ENCODE measurements at regions not wholly inside any gene's neighbourhood (a gene's known extent, or its start where the extent isn't known, plus 50 kb on each side); places are given as distances from the start of the nearest gene placed in this dataset.

DNA sequence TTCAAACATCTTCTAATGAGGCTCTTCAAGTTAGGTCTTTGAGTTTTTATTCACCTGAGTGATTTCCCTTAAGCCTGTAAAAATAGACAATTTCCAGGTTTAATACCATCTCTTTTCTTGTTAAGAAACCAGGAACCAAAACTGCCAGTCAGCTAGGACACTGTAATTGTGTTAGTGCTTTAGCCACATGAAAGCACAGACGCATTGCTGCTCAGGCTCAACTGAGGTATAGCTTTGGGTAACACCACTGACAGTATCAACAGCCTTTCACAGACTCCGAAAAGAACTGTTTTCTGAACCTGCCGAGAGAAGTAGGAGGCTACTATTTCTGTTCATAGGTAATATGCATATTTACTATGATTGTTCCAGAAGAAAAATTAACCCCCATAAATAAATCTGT, 768.7 kb downstream of the ETS1 start:
- no peak overlapping the region for H3K4me3 ChIP-seq
- H3K9me3 ChIP-seq: no peaks in the 10 kb centered on the region
- peaks cover 6% of the 10 kb centered on the region for H3K27me3 ChIP-seq
- DNase-seq: no peak
- no peak overlapping the region for H3K27ac ChIP-seq
- intact Hi-C loops (cut with DNase I): no loop called here
- H3K36me3 ChIP-seq: no peaks in the 10 kb centered on the region
- H3K4me1 ChIP-seq: no peaks in the 10 kb centered on the region
- ATAC-seq: no peak
- TF ChIP-seq, protein P1, sequence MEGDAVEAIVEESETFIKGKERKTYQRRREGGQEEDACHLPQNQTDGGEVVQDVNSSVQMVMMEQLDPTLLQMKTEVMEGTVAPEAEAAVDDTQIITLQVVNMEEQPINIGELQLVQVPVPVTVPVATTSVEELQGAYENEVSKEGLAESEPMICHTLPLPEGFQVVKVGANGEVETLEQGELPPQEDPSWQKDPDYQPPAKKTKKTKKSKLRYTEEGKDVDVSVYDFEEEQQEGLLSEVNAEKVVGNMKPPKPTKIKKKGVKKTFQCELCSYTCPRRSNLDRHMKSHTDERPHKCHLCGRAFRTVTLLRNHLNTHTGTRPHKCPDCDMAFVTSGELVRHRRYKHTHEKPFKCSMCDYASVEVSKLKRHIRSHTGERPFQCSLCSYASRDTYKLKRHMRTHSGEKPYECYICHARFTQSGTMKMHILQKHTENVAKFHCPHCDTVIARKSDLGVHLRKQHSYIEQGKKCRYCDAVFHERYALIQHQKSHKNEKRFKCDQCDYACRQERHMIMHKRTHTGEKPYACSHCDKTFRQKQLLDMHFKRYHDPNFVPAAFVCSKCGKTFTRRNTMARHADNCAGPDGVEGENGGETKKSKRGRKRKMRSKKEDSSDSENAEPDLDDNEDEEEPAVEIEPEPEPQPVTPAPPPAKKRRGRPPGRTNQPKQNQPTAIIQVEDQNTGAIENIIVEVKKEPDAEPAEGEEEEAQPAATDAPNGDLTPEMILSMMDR (IDR thresholded peaks at IDR 0.05): no peak

DNA sequence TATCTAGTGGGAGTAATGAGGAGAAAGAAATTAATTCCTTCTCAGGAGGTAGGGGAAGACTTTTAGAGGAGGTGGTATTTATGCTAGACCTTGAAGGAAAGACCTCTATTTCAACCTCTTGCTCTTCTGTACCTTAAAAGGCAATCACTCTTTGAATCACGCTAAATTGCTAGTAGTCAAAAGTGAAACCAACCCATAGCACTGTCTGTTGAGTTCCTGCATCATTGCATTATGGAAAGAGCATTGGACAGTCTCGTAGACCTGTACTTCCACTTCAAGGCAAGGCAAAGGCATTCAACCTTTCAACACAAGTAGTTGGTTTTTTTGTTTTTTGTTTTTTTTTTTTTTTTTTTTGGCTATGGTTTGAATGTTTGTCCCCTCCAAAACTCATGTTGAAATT, 770.4 kb downstream of the ETS1 start:
- Histone ChIP-seq H3K9me3 (no peaks in the 10 kb centered on the region), H3K27me3 (no peaks in the 10 kb centered on the region), H3K36me3 (no peaks in the 10 kb centered on the region), H3K4me3 (no peak overlapping the region), H3K4me1 (no peaks in the 10 kb centered on the region), H3K27ac (no peak overlapping the region)
- ATAC-seq (no peak), DNase-seq (no peak)
- intact Hi-C loops (cut with DNase I): no loop called here
- TF ChIP-seq, protein P1 (IDR thresholded peaks at IDR 0.05): no peak

DNA sequence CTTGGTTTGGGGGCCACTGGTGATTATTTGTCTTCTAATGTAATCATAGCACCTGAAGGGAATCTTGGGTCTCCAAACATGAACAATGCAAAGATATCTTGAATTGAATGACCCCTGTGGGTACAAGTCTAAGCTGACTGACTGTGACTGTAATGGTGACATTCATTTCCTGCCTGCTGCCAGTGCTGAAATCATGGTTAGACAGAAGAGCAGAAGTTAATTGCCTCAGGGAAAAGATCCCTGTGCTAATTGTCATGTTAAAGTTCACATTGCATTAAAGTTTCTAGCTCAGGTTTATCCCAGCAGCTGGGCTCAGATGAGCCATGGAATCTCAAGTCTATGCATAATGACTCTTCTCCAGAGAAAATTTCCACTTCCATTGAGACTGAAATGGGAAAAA, 772.0 kb downstream of the ETS1 start:
- H3K4me1 ChIP-seq: no peaks in the 10 kb centered on the region
- H3K36me3 ChIP-seq: no peaks in the 10 kb centered on the region
- DNase-seq (no peak), ATAC-seq (no peak)
- H3K27me3 ChIP-seq: no peaks in the 10 kb centered on the region
- no peaks in the 10 kb centered on the region for H3K9me3 ChIP-seq
- intact Hi-C loops (cut with DNase I): no loop called here
- no peak overlapping the region for H3K4me3 ChIP-seq
- TF ChIP-seq, protein P1 (IDR thresholded peaks at IDR 0.05): no peak
- no peak overlapping the region for H3K27ac ChIP-seq

DNA sequence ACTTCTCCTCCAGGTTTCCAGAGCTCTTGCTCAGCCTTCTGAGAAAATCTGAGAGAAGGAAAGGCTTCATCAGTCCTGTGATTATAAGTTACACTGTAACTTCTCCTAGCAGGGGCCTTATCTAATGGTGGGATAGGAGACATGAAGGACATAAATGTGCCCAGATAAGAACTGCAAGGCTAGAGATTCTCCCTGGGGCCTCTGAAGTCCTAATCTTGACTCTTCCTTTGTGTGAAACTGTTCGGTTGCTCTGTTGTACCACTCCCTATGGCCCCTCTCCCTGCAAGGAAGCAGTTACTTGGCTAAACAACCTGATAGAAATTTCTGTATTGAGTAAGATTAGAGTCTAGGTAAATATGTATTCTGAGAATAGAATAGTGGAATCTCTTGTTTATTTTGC, 780.9 kb downstream of the ETS1 start:
- Histone ChIP-seq H3K9me3 (no peaks in the 10 kb centered on the region), H3K4me1 (no peaks in the 10 kb centered on the region), H3K27me3 (no peaks in the 10 kb centered on the region), H3K27ac (no peak overlapping the region), H3K36me3 (no peaks in the 10 kb centered on the region), H3K4me3 (no peak overlapping the region)
- ATAC-seq (no peak), DNase-seq (no peak)
- TF ChIP-seq, protein P1 (IDR thresholded peaks at IDR 0.05): no peak
- intact Hi-C loops (cut with DNase I): no loop called here

DNA sequence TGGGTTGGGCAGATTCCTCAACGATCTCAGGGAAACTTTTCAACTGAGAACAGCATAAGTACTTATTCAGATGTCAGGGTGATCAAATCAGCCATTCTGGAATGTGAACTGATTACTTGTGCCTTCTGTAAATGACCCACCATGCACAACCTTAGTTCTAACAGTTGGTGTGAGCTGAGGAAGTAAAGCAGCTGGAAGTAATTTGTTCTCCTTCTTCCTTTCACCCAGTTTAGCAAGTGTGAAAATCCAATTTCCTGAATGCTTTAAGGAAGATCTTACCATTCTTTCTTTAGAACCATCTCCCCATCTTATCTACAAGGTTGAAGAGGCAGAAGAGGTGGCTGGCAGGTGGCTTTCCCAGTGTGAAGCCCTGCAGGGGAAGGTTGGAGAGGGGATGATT, 781.6 kb downstream of the ETS1 start:
- no peak for DNase-seq
- TF ChIP-seq, protein P1 (IDR thresholded peaks at IDR 0.05): no peak
- ATAC-seq: no peak
- Histone ChIP-seq H3K27ac (no peak overlapping the region), H3K27me3 (no peaks in the 10 kb centered on the region), H3K36me3 (no peaks in the 10 kb centered on the region), H3K4me1 (no peaks in the 10 kb centered on the region), H3K4me3 (no peak overlapping the region), H3K9me3 (no peaks in the 10 kb centered on the region)
- intact Hi-C loops (cut with DNase I): no loop called here

DNA sequence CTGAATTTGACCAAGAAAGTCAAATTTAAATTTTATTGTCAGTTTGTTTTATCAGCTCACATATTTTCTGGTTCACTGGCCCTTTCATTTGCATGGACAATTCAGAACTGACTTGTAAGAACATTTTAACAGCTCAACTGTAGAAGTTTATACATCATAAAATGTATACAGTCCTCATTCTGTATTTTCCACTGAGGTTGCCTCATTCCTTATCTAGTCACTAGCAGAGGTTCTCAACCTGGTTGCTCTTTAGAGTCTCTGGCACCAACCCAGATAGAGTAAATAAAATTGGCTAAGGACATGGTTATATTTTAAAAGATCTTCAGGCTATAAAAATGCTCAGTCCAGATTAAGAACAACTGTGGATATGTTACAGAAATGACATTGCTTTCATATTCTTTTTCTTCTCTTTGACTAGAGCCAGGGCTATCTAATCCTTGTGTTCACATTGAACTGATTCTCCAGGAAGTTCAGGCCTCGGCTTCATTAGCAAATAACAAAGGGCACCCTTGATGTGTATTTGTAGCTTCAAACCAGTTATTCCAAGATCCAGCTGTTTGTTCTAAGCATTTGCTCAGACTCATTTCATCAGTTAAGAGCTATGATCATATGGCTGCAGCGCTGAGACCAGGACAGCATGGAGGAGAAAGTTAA, 782.5 kb downstream of the ETS1 start:
- Histone ChIP-seq H3K4me1 (no peaks in the 10 kb centered on the region), H3K27ac (no peak overlapping the region), H3K4me3 (no peak overlapping the region), H3K9me3 (no peaks in the 10 kb centered on the region), H3K36me3 (no peaks in the 10 kb centered on the region), H3K27me3 (no peaks in the 10 kb centered on the region)
- TF ChIP-seq, protein P1 (IDR thresholded peaks at IDR 0.05): no peak
- no peak for DNase-seq
- no peak for ATAC-seq
- intact Hi-C loops (cut with DNase I): no loop called here
